ENCODE measurements at regions not wholly inside any gene's neighbourhood (a gene's known extent, or its start where the extent isn't known, plus 50 kb on each side); places are given as distances from the start of the nearest gene placed in this dataset.

- DNase-seq (ENCODE audit: low read depth): no peak
Measured at GRCh38 chr15:94893091-94893490, 661.7 kb downstream of the MCTP2 start.

- DNase-seq (ENCODE audit: low read depth): no peak
Measured at GRCh38 chr15:94894056-94894455, 662.7 kb downstream of the MCTP2 start.

- DNase-seq (ENCODE audit: low read depth): no peak
Measured at GRCh38 chr15:94909510-94909909, 678.1 kb downstream of the MCTP2 start.

GRCh38 chr15:94910166-94910565 lies 678.8 kb downstream of the MCTP2 start:
- DNase-seq (ENCODE audit: low read depth): no peak

- no peak for DNase-seq (ENCODE audit: low read depth)
Measured at GRCh38 chr15:94912760-94913159, 681.4 kb downstream of the MCTP2 start.

GRCh38 chr15:94917068-94917467 lies 685.7 kb downstream of the MCTP2 start:
- DNase-seq (ENCODE audit: low read depth): no peak

- DNase-seq (ENCODE audit: low read depth): no peak
Measured at GRCh38 chr15:94921936-94922335, 690.6 kb downstream of the MCTP2 start.

- no peak for DNase-seq (ENCODE audit: low read depth)
Measured at GRCh38 chr15:94924057-94924456, 692.7 kb downstream of the MCTP2 start.

- DNase-seq (ENCODE audit: low read depth): peak; percentile 7
Measured at GRCh38 chr15:94924971-94925598, 693.7 kb downstream of the MCTP2 start.

GRCh38 chr15:94925680-94926079 lies 694.3 kb downstream of the MCTP2 start:
- DNase-seq (ENCODE audit: low read depth): no peak

- DNase-seq (ENCODE audit: low read depth): no peak
Measured at GRCh38 chr15:94927003-94927402, 695.6 kb downstream of the MCTP2 start.

GRCh38 chr15:94929282-94929681 lies 697.9 kb downstream of the MCTP2 start:
- no peak for DNase-seq (ENCODE audit: low read depth)

GRCh38 chr15:94930441-94930840 lies 699.1 kb downstream of the MCTP2 start:
- DNase-seq (ENCODE audit: low read depth): no peak

GRCh38 chr15:94930960-94931359 lies 699.6 kb downstream of the MCTP2 start:
- no peak for DNase-seq (ENCODE audit: low read depth)

GRCh38 chr15:94934440-94934839 lies 703.1 kb downstream of the MCTP2 start:
- DNase-seq (ENCODE audit: low read depth): no peak

- no peak for DNase-seq (ENCODE audit: low read depth)
Measured at GRCh38 chr15:94937242-94937641, 705.9 kb downstream of the MCTP2 start.

GRCh38 chr15:94943888-94944287 lies 712.5 kb downstream of the MCTP2 start:
- DNase-seq (ENCODE audit: low read depth): no peak

- DNase-seq (ENCODE audit: low read depth): no peak
Measured at GRCh38 chr15:94951538-94951937, 720.2 kb downstream of the MCTP2 start.

- DNase-seq (ENCODE audit: low read depth): no peak
Measured at GRCh38 chr15:94963953-94964352, 732.6 kb downstream of the MCTP2 start.

- no peak for DNase-seq (ENCODE audit: low read depth)
Measured at GRCh38 chr15:94965593-94965992, 734.2 kb downstream of the MCTP2 start.

GRCh38 chr15:94968133-94968532 lies 736.8 kb downstream of the MCTP2 start:
- no peak for DNase-seq (ENCODE audit: low read depth)

- DNase-seq (ENCODE audit: low read depth): peak; percentile 12
Measured at GRCh38 chr15:94970096-94970495, 738.7 kb downstream of the MCTP2 start.

- no peak for DNase-seq (ENCODE audit: low read depth)
Measured at GRCh38 chr15:94970802-94971201, 739.4 kb downstream of the MCTP2 start.

GRCh38 chr15:94972314-94972713 lies 741.0 kb downstream of the MCTP2 start:
- peak; percentile 9 for DNase-seq (ENCODE audit: low read depth)

Data from myocyte (in vitro differentiated cells).